ENCODE measurements at regions not wholly inside any gene's neighbourhood (a gene's known extent, or its start where the extent isn't known, plus 50 kb on each side); places are given as distances from the start of the nearest gene placed in this dataset.
A peak's percentile ranks its signal among the peaks of the same experiment; 100 is the strongest.
"Not testable (repeated sequence)": the region's sequence is repeated elsewhere in the genome, so short reads cannot be mapped to it uniquely, and the experiment has no call there.

- DNase-seq, result not testable (repeated sequence)
These were observed 148.0 kb upstream of the PTPN1 start for GRCh38 chr20:50362177-50362576.

- no peak for DNase-seq
These were observed 147.2 kb upstream of the PTPN1 start for GRCh38 chr20:50363027-50363426.

GRCh38 chr20:50363479-50363878, 146.7 kb upstream of the PTPN1 start:
- DNase-seq, result no peak

GRCh38 chr20:50364542-50364941, 145.6 kb upstream of the PTPN1 start:
- DNase-seq, result no peak

GRCh38 chr20:50366270-50367103, 143.7 kb upstream of the PTPN1 start:
- peak; percentile 24 for DNase-seq

GRCh38 chr20:50367104-50367674, 143.0 kb upstream of the PTPN1 start:
- DNase-seq, result no peak

GRCh38 chr20:50367739-50368375, 142.3 kb upstream of the PTPN1 start:
- DNase-seq, result no peak

- DNase-seq, result no peak
These were observed 141.8 kb upstream of the PTPN1 start for GRCh38 chr20:50368386-50368785.

- DNase-seq, result no peak
These were observed 141.4 kb upstream of the PTPN1 start for GRCh38 chr20:50368813-50369224.

GRCh38 chr20:50369225-50370035, 140.8 kb upstream of the PTPN1 start:
- DNase-seq, result no peak

GRCh38 chr20:50370036-50370566, 140.1 kb upstream of the PTPN1 start:
- no peak for DNase-seq

- no peak for DNase-seq
These were observed 138.1 kb upstream of the PTPN1 start for GRCh38 chr20:50371878-50372769.

- no peak for DNase-seq
These were observed 137.5 kb upstream of the PTPN1 start for GRCh38 chr20:50372770-50373088.

- DNase-seq, result no peak
These were observed 136.4 kb upstream of the PTPN1 start for GRCh38 chr20:50373674-50374286.

- DNase-seq, result no peak
These were observed 135.6 kb upstream of the PTPN1 start for GRCh38 chr20:50374541-50375078.

GRCh38 chr20:50376179-50376887, 133.8 kb upstream of the PTPN1 start:
- DNase-seq, result no peak

- no peak for DNase-seq
These were observed 133.2 kb upstream of the PTPN1 start for GRCh38 chr20:50376888-50377459.

GRCh38 chr20:50378170-50379000, 131.8 kb upstream of the PTPN1 start:
- DNase-seq, result no peak

Measured in GDM1 (cell line).